ENCODE measurements at regions not wholly inside any gene's neighbourhood (a gene's known extent, or its start where the extent isn't known, plus 50 kb on each side); places are given as distances from the start of the nearest gene placed in this dataset.

DNA sequence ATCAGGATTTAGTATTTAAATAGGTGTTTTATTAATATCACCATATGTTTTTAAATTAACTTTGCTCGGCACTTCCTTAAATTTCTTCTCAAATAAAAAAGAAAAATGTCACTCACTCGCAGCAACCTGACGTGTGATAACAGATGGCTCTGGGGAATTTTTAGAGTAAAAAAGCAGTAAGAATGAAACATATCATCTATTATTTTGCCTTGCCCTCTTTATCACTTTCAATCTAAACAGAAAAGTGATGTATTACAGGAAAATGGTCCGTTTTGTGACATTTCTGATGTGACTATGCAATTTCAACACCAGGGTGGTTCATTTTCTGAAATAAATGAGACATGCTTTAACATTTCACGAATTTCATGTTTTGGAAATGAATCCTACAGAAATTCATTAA lies 1368.0 kb upstream of the LRRTM1 start:
- no peaks in the 10 kb centered on the region for H3K4me1 ChIP-seq
- H3K4me3 ChIP-seq = no peak overlapping the region
- no peak for TF ChIP-seq POLR2A (IDR thresholded peaks at IDR 0.05)
- no peak for TF ChIP-seq POLR2AphosphoS5 (IDR thresholded peaks at IDR 0.05)
- no peak for TF ChIP-seq EP300 (IDR thresholded peaks at IDR 0.05)
- TF ChIP-seq, protein P1, sequence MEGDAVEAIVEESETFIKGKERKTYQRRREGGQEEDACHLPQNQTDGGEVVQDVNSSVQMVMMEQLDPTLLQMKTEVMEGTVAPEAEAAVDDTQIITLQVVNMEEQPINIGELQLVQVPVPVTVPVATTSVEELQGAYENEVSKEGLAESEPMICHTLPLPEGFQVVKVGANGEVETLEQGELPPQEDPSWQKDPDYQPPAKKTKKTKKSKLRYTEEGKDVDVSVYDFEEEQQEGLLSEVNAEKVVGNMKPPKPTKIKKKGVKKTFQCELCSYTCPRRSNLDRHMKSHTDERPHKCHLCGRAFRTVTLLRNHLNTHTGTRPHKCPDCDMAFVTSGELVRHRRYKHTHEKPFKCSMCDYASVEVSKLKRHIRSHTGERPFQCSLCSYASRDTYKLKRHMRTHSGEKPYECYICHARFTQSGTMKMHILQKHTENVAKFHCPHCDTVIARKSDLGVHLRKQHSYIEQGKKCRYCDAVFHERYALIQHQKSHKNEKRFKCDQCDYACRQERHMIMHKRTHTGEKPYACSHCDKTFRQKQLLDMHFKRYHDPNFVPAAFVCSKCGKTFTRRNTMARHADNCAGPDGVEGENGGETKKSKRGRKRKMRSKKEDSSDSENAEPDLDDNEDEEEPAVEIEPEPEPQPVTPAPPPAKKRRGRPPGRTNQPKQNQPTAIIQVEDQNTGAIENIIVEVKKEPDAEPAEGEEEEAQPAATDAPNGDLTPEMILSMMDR (IDR thresholded peaks at IDR 0.05) = no peak
- no peaks in the 10 kb centered on the region for H3K36me3 ChIP-seq
- 38 to 41% methylated on average over 5 of the region's 5 CpGs for WGBS, 2 donors
- DNase-seq (no peak), ATAC-seq (ENCODE audit: low FRiP score in 2 of 2) (no peak)
- H3K27ac ChIP-seq = no peak overlapping the region
- no peaks in the 10 kb centered on the region for H3K27me3 ChIP-seq
- H3K9me3 ChIP-seq = no peaks in the 10 kb centered on the region

DNA sequence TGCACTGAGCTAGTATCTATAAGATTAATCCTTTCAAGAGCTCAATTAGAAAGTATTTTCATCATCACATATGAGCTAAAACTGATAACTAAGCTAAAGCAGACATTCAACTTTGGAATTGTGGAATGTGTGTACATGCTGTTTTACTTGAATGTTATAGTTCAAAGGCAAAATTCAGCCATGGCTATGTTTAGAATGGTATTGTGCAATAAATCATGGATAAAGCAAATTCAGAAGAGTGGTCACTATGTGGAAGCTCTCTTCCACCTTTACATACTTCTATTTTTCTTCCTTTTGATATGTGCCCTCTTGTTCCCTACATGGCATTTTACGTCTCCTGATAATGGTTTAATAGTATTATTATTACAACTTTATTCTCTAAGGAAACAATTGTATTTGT lies 1366.3 kb upstream of the LRRTM1 start:
- ATAC-seq (ENCODE audit: low FRiP score in 2 of 2) (no peak), DNase-seq (no peak)
- no peaks in the 10 kb centered on the region for H3K4me1 ChIP-seq
- WGBS, 2 donors = 75 to 80% methylated on average over 1 of the region's 1 CpG
- no peaks in the 10 kb centered on the region for H3K9me3 ChIP-seq
- no peak overlapping the region for H3K27ac ChIP-seq
- no peak for TF ChIP-seq EP300 (IDR thresholded peaks at IDR 0.05)
- TF ChIP-seq, protein P1 (IDR thresholded peaks at IDR 0.05) = no peak
- no peak for TF ChIP-seq POLR2AphosphoS5 (IDR thresholded peaks at IDR 0.05)
- TF ChIP-seq POLR2A (IDR thresholded peaks at IDR 0.05) = no peak
- H3K27me3 ChIP-seq = no peaks in the 10 kb centered on the region
- no peaks in the 10 kb centered on the region for H3K36me3 ChIP-seq
- H3K4me3 ChIP-seq = no peak overlapping the region

DNA sequence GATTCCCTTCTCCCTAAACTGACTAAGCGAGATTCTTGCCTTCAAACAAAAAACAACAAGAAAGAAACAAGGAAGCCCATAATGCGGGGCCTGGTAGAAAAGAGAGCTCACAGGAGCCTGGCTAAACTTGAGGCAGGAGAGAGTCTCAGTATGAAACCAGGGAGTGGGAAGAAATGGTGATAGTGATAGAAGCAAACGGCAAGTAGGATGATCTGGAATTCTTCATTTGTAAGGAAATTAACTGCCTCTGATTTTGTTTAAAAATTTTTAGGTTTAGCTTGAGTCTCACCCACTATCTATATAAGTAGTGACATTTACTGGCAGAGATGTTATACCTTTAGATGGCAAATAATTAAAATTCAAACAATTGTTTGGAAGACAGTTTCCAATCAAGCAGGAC lies 1356.5 kb upstream of the LRRTM1 start:
- H3K4me3 ChIP-seq = no peak overlapping the region
- no peaks in the 10 kb centered on the region for H3K27me3 ChIP-seq
- 83 to 87% methylated on average over 3 of the region's 3 CpGs for WGBS, 2 donors
- DNase-seq (no peak), ATAC-seq (ENCODE audit: low FRiP score in 2 of 2) (no peak)
- H3K9me3 ChIP-seq = peaks cover 0 to 18% (median 8%) of the 10 kb centered on the region in 4 donors
- TF ChIP-seq POLR2A (IDR thresholded peaks at IDR 0.05) = no peak
- TF ChIP-seq, protein P1 (IDR thresholded peaks at IDR 0.05) = no peak
- no peak for TF ChIP-seq EP300 (IDR thresholded peaks at IDR 0.05)
- no peak for TF ChIP-seq POLR2AphosphoS5 (IDR thresholded peaks at IDR 0.05)
- no peaks in the 10 kb centered on the region for H3K36me3 ChIP-seq
- H3K27ac ChIP-seq = no peak overlapping the region
- no peaks in the 10 kb centered on the region for H3K4me1 ChIP-seq

DNA sequence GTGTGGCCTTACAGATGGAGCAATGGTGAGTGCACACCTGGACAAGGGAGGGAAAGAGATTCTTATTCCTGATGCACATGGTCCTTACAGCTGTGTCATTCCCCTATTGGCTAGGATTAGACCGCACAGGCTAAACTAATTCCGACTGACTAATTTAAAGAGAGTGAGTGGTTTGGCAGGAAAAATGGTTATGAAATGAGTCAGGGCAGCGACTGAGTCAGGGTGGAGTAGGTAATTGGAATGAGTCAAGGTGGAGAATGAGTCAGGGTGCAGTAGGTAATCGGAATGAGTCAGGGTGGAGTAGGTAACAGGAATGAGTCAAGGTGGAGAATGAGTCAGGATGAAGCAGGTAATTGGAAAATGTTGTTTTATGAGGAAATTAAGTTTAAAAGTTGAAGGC lies 1353.7 kb upstream of the LRRTM1 start:
- Histone ChIP-seq H3K4me3 (no peak overlapping the region), H3K27ac (no peak overlapping the region), H3K36me3 (no peaks in the 10 kb centered on the region), H3K27me3 (no peaks in the 10 kb centered on the region), H3K4me1 (no peaks in the 10 kb centered on the region), H3K9me3 (peaks cover 0 to 18% (median 8%) of the 10 kb centered on the region in 4 donors)
- DNase-seq = no peak
- no peak for TF ChIP-seq EP300 (IDR thresholded peaks at IDR 0.05)
- no peak for TF ChIP-seq POLR2AphosphoS5 (IDR thresholded peaks at IDR 0.05)
- no peak for TF ChIP-seq POLR2A (IDR thresholded peaks at IDR 0.05)
- TF ChIP-seq, protein P1 (IDR thresholded peaks at IDR 0.05) = no peak
- ATAC-seq (ENCODE audit: low FRiP score in 2 of 2) = no peak
- WGBS, 2 donors = 82 to 85% methylated on average over 4 of the region's 4 CpGs

Measured in upper lobe of left lung (tissue), 6 donors.